ENCODE measurements at regions not wholly inside any gene's neighbourhood (a gene's known extent, or its start where the extent isn't known, plus 50 kb on each side); places are given as distances from the start of the nearest gene placed in this dataset.

DNA sequence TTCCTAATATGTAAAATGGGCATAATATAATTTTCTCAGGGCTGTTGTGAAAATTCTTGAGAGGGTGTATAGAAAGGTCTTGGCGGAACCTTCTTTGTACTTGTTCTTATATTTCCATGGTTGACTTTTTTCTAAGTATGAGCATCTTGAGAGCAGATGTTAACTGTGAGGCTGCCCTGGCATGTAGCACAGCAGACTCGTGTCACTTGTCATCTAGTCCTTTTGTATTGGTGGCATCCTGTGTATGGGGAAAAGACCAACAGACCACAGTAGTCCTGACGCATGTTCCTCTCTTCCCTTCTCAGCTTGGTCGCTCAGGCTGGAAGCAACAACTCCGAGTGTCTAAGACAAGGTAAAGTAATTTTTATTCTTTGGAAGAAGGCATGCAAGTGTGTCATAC is 153.8 kb upstream of the ZBED5 start:
- no peak for DNase-seq
- intact Hi-C loops (cut with micrococcal nuclease) = no loop called here
- Histone ChIP-seq H3K27ac (replicated peaks) (no peak overlapping the region), H3K36me3 (no peaks in the 10 kb centered on the region), H3K27me3 (ENCODE audit: low read depth) (no peaks in the 10 kb centered on the region), H3K4me1 (peaks cover 9% of the 10 kb centered on the region), H3K4me3 (no peak overlapping the region), H3K9me3 (replicated peaks) (no peaks in the 10 kb centered on the region)
- TF ChIP-seq, protein P1, sequence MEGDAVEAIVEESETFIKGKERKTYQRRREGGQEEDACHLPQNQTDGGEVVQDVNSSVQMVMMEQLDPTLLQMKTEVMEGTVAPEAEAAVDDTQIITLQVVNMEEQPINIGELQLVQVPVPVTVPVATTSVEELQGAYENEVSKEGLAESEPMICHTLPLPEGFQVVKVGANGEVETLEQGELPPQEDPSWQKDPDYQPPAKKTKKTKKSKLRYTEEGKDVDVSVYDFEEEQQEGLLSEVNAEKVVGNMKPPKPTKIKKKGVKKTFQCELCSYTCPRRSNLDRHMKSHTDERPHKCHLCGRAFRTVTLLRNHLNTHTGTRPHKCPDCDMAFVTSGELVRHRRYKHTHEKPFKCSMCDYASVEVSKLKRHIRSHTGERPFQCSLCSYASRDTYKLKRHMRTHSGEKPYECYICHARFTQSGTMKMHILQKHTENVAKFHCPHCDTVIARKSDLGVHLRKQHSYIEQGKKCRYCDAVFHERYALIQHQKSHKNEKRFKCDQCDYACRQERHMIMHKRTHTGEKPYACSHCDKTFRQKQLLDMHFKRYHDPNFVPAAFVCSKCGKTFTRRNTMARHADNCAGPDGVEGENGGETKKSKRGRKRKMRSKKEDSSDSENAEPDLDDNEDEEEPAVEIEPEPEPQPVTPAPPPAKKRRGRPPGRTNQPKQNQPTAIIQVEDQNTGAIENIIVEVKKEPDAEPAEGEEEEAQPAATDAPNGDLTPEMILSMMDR (IDR thresholded peaks at IDR 0.05; ENCODE audit: borderline replicate concordance) = no peak

GRCh38 chr11:11010624-11011127 is 152.8 kb upstream of the ZBED5 start:
- TF ChIP-seq, protein P1 (IDR thresholded peaks at IDR 0.05; ENCODE audit: borderline replicate concordance) = peak; percentile 63
- intact Hi-C loops (cut with micrococcal nuclease) = no loop called here
- H3K27ac ChIP-seq (replicated peaks) = no peak overlapping the region
- H3K27me3 ChIP-seq (ENCODE audit: low read depth) = no peaks in the 10 kb centered on the region
- no peak overlapping the region for H3K4me3 ChIP-seq
- H3K9me3 ChIP-seq (replicated peaks) = peaks cover 4% of the 10 kb centered on the region
- peak; percentile 34 for DNase-seq
- H3K36me3 ChIP-seq = no peaks in the 10 kb centered on the region
- peaks cover 9% of the 10 kb centered on the region for H3K4me1 ChIP-seq

- TF ChIP-seq, protein P1 (IDR thresholded peaks at IDR 0.05; ENCODE audit: borderline replicate concordance) = no peak
- Histone ChIP-seq H3K4me3 (no peak overlapping the region), H3K36me3 (no peaks in the 10 kb centered on the region), H3K27me3 (ENCODE audit: low read depth) (no peaks in the 10 kb centered on the region), H3K4me1 (peaks cover 9% of the 10 kb centered on the region), H3K27ac (replicated peaks) (no peak overlapping the region), H3K9me3 (replicated peaks) (peaks cover 9% of the 10 kb centered on the region)
- DNase-seq = no peak
- intact Hi-C loops (cut with micrococcal nuclease) = no loop called here
These were observed 151.3 kb upstream of the ZBED5 start for GRCh38 chr11:11009179-11009578.

- TF ChIP-seq, protein P1 (IDR thresholded peaks at IDR 0.05; ENCODE audit: borderline replicate concordance) = no peak
- DNase-seq = no peak
- intact Hi-C loops (cut with micrococcal nuclease) = no loop called here
- Histone ChIP-seq H3K27ac (replicated peaks) (no peak overlapping the region), H3K36me3 (no peaks in the 10 kb centered on the region), H3K9me3 (replicated peaks) (peaks cover 9% of the 10 kb centered on the region), H3K4me1 (no peaks in the 10 kb centered on the region), H3K27me3 (ENCODE audit: low read depth) (peaks cover 39% of the 10 kb centered on the region), H3K4me3 (no peak overlapping the region)
These were observed 146.2 kb upstream of the ZBED5 start for GRCh38 chr11:11004069-11004468.

DNA sequence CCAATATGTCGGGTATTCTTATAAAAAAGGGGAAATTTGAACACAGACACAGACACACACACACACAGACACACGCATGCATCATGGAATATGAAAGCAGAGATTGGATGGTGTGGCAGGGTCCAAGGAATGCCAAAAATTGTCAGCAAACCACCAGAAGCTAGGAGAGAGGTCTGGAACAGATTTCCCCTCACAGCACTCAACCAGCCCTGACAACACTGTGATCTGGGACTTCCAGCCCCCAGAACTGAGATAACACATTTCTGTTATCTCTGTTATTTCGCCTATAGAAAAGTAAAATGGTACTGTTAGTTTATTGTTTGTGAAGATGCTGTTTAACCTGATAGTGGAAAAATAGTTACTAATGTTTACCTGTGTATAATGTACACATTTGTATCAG is 145.4 kb upstream of the ZBED5 start:
- Histone ChIP-seq H3K36me3 (no peaks in the 10 kb centered on the region), H3K27ac (replicated peaks) (no peak overlapping the region), H3K4me3 (no peak overlapping the region), H3K4me1 (no peaks in the 10 kb centered on the region), H3K9me3 (replicated peaks) (peaks cover 9% of the 10 kb centered on the region), H3K27me3 (ENCODE audit: low read depth) (peaks cover 47% of the 10 kb centered on the region)
- TF ChIP-seq, protein P1 (IDR thresholded peaks at IDR 0.05; ENCODE audit: borderline replicate concordance) = no peak
- intact Hi-C loops (cut with micrococcal nuclease) = no loop called here
- DNase-seq = no peak
